Medulla oblongata (tissue), 1 donor: ENCODE measurements at regions not wholly inside any gene's neighbourhood (a gene's known extent, or its start where the extent isn't known, plus 50 kb on each side); places are given as distances from the start of the nearest gene placed in this dataset.
A peak's percentile ranks its signal among the peaks of the same experiment; 100 is the strongest.

ENCODE experiments used
- DNase-seq: peaks from one replicate; pipeline ENCODE4 v3.0.0-alpha.2; 2015; ENCODE audit errors: extremely low spot score

DNA sequence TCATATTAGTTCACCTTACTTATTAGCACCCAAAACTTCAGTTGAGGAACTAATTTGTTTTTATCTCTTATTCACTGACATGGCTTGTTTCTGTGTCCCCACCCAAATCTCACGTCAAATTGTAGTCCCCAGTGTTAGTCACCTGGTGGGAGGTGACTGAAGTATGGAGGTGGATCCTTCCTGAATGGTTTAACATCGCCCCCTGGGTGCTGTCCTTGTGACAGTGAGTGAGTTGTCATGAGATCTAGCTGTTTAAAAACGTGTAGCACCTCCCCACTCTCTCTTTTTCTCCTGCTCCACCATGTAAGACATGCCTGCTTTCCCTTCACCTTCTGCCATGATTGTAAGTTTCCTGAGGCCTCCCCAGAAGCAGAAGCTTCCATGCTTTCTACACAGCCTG lies 75.0 kb upstream of the HECTD2 start:
- no peak for DNase-seq

- DNase-seq = no peak
These were observed 70.4 kb upstream of the HECTD2 start for GRCh38 chr10:91339729-91340128.

DNA sequence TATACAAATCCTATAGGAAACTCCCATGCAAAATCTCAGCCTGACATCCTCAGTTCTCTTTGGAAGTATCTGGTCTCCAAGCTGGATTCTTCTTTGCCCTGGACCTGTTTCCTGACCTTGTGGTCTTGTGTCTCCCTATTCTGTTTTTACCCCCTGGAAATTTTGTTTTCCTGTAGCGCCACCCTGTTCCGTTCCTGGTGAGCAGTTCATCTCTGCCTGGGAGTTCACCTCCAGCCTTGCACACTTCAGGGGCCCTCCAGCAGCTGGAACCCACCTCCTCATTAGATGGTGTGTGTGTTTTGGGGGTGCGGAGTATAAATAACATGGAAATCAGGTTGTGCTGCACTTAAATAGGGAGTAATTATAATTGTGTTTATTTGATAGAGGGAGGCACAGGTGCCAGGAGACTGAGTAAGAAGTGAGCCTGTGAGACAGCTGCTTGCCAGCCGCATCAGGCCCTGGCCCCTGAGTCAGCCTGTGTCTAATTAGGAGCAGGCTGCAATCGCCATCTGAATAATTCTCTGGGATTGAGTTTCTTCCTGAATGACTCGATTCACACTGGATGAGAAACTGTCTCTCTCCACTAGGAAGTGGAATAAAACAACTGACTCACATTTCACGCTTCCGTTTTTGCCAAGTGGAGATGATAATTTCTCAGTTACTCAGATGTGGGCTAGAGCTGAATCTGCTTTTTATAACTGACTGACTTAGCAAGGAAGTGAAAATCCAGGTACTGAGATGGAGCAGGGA lies 69.4 kb upstream of the HECTD2 start:
- DNase-seq = peak; percentile 26

GRCh38 chr10:91341686-91342085 lies 68.5 kb upstream of the HECTD2 start:
- no peak for DNase-seq

- no peak for DNase-seq
These were observed 67.1 kb upstream of the HECTD2 start for GRCh38 chr10:91343010-91343409.

- DNase-seq = no peak
These were observed 65.9 kb upstream of the HECTD2 start for GRCh38 chr10:91344117-91344856.

DNA sequence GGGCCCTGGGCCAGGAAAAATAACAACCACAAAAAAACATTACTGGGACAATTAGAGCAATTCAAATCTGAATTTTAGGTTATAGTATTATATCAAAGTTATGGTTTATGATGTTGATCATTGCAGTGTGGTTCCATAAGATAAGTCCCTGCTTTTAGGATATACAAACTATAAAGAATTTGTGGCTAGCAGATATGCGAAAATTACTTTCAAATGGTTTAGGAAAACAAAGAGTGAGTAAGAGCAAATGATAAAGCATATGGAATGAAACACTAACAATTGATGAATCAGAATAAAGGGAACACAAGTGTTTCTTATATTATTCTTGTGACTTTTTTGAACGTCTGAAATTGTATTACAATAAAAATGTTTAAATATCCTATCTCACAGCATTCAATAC lies 64.4 kb upstream of the HECTD2 start:
- no peak for DNase-seq

- DNase-seq = no peak
These were observed 62.6 kb upstream of the HECTD2 start for GRCh38 chr10:91347529-91347928.

- peak; percentile 11 for DNase-seq
These were observed 60.8 kb upstream of the HECTD2 start for GRCh38 chr10:91349381-91349780.

DNA sequence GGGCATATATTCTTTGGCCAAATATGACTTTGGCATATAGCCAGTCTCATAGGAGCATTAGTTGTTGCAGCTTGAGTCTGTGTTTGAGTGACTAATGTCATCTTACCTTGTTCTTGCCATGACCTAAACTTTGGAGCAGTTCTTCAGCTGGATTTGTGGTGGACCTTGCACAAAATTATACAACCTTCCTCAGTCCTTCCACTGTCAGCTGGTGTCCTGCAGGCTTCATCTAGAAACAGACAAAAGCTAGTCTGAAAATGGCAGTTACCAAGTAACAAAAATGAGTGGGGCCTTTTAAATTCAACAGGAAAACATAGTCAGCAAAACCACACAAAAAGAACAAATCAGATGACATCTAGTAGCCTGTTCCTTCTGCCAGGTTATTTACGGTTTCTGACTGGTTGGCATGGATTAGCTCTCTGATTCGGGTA lies 59.5 kb upstream of the HECTD2 start:
- no peak for DNase-seq

DNA sequence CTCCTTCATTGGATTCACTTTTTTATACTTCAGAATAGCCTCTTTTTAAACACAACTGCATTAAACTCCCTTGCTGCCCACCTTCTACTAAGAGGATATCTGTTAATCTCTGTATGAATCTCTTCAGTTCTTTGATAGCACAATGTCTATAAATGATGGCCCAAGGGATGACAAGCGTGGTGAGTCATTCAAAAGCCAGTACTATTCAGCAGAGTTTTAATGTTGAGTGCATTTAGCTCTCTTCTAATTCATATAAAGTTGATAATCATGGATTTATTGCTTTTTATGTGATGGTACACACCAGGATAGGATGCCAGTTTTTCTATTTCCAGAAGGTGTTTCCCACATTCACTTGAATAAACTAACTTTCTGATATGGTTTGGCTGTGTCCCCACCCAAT lies 57.4 kb upstream of the HECTD2 start:
- no peak for DNase-seq

DNA sequence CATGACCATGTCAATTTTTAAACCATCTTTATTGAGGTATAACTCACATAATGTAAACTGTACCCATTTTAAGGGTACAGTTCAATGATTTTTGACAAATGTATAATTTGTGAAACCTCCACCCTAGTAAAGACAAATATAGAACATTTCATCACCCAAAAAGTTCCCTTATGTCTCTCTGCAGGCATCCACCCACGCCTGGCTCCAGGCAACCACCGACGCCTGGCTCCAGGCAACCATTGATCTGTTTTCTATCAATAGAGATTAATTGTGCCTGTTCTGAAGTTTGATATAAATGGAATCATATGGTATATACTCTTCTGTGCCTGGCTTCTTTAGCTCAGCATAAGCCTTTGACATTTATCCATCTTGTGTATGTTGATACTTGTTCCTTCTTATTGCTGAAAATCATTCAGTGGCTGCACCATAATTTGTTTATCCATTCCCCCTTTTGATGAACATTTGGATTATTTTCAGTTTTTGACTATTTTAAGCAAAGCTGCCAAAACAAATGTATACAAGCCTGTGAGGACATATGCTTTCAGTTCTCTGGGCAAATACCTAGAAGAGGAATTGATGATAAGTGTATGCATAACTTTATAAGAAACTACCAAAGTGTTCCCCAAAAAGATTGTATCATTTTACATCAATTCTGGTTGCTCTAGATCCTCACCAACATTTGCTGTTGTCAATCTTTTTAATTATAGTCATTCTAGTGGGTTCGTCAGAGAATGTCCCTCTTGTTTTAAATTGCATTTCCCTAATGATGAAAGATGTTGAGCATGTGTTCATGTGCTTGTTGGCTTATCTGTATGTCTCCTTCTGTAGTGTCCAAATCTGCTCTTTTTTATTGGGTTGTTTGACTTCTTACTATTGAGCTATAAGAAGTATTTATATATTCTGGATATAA lies 55.7 kb upstream of the HECTD2 start:
- DNase-seq = no peak

GRCh38 chr10:91355998-91356397 lies 54.1 kb upstream of the HECTD2 start:
- no peak for DNase-seq

DNA sequence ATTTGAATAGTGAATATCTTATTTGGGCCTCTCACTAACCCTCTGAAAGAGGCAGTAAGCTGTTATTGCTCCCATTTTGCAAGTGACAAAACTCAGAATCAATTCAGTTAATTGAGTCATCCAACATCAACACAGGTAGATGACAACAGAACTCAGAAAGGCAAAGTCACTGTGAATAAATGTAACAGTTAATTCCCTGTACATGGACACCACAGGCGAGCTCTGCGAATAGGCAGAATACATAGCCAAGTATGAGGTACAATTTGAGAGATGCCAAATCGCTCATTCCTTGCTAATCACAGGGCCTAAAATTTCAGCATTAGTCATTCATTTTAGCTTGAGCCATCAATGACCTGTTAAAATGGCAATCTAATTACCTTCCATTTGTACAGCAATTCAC lies 52.6 kb upstream of the HECTD2 start:
- no peak for DNase-seq
